OCI-LY7 (cell line): ENCODE measurements at regions not wholly inside any gene's neighbourhood (a gene's known extent, or its start where the extent isn't known, plus 50 kb on each side); places are given as distances from the start of the nearest gene placed in this dataset.

Experiments used
- BruUV-seq: library from RNA; stranded (reverse); fragments of 400-500 nt; replicated peaks from 2 replicates; lab custom pipeline; 2021; lab: Mats Ljungman, UMichigan
- CTCF ChIA-PET: fragments of 300-600 bp; sonication (Branson Sonifier 250); formaldehyde crosslinking; loops from one replicate; lab custom pipeline; 2022; ENCODE audit warnings: antibody characterized with exemption; ENCODE audit not compliant: unreplicated experiment; lab: Charles Lee
- POLR2A ChIA-PET: fragments of 300-600 bp; sonication (Branson Sonifier 250); formaldehyde crosslinking; loops from one replicate; lab custom pipeline; 2022; ENCODE audit warnings: antibody characterized with exemption; lab: Charles Lee
- DNase-seq: peaks from one replicate; pipeline ENCODE4 v3.0.0-alpha.2; 2015; ENCODE audit warnings: low spot score
- H2AFZ ChIP-seq: fragments of 200-600 bp; sonication (generic), shearing (Covaris generic); 2 replicates; pipeline ENCODE4 v1.6.1; 2014; ENCODE audit warnings: mild to moderate bottlenecking, antibody characterized with exemption, low read length, moderate library complexity
- H3K27ac ChIP-seq: fragments of 200-600 bp; sonication (generic); 2 replicates; pipeline ENCODE4 v1.5.1; 2014; ENCODE audit warnings: mixed run types, low read depth, mild to moderate bottlenecking, moderate library complexity, low read length, inconsistent platforms; ENCODE audit not compliant: poor library complexity, severe bottlenecking
- H3K36me3 ChIP-seq: fragments of 200-600 bp; sonication (generic); 2 replicates; pipeline ENCODE4 v1.6.1; 2014; ENCODE audit warnings: mild to moderate bottlenecking, antibody characterized with exemption, low read length, moderate library complexity, mixed read lengths; ENCODE audit not compliant: insufficient read depth
- H3K4me1 ChIP-seq: fragments of 200-600 bp; sonication (generic); 2 replicates; pipeline ENCODE4 v1.5.1; 2014; ENCODE audit warnings: mild to moderate bottlenecking, low read length; ENCODE audit not compliant: insufficient read depth, poor library complexity, severe bottlenecking
- H3K4me2 ChIP-seq: fragments of 200-600 bp; sonication (generic); 2 replicates; pipeline ENCODE4 v1.6.1; 2014; ENCODE audit warnings: mild to moderate bottlenecking, low read length
- H3K4me3 ChIP-seq: fragments of 200-600 bp; sonication (generic); 2 replicates; pipeline ENCODE4 v1.5.1; 2014; ENCODE audit warnings: mild to moderate bottlenecking, low read depth, low read length; ENCODE audit not compliant: poor library complexity, severe bottlenecking
- H3K79me2 ChIP-seq: fragments of 200-600 bp; sonication (generic); 2 replicates; pipeline ENCODE4 v1.6.1; 2016; ENCODE audit warnings: low read depth, mild to moderate bottlenecking, low read length, moderate library complexity, mixed read lengths; ENCODE audit not compliant: insufficient read depth
- H3K9me2 ChIP-seq: fragments of 200-600 bp; sonication (generic); 2 replicates; pipeline ENCODE4 v1.6.1; 2016; ENCODE audit warnings: mild to moderate bottlenecking, low read length, mixed read lengths; ENCODE audit not compliant: insufficient read depth
- H3K9me3 ChIP-seq: fragments of 200-600 bp; sonication (generic); 2 replicates; pipeline ENCODE4 v1.6.1; 2014; ENCODE audit warnings: mild to moderate bottlenecking, mixed run types, low read length, mixed read lengths
- H4K20me1 ChIP-seq: fragments of 200-600 bp; sonication (generic); 2 replicates; pipeline ENCODE4 v1.6.1; 2014; ENCODE audit warnings: mild to moderate bottlenecking, antibody characterized with exemption, low read length, moderate library complexity, mixed read lengths; ENCODE audit not compliant: insufficient read depth
- CTCF ChIP-seq: fragments of 200-600 bp; sonication (generic); conservative IDR thresholded peaks from 2 replicates; pipeline ENCODE4 v1.5.1; 2014; ENCODE audit warnings: mild to moderate bottlenecking, antibody characterized with exemption, low read length, moderate library complexity, mixed read lengths
- EZH2phosphoT487 ChIP-seq: fragments of 200-600 bp; sonication (generic); IDR thresholded peaks from 2 replicates; pipeline ENCODE4 v1.6.1; 2018; ENCODE audit warnings: low read depth, borderline replicate concordance, mild to moderate bottlenecking, mixed run types, antibody characterized with exemption, low read length, moderate library complexity, mixed read lengths
- intact Hi-C: fragments of 100-400 bp; cut with micrococcal nuclease; formaldehyde crosslinking; loops from one replicate; pipeline ENCODE4 v1.10.0; 2022; ENCODE audit not compliant: unreplicated experiment

GRCh38 chr21:38992737-38993136 lies 187.0 kb downstream of the ETS2 start:
- Histone ChIP-seq H4K20me1 (no peaks in the 10 kb centered on the region), H3K4me3 (no peak overlapping the region), H3K27ac (no peak overlapping the region), H3K4me2 (no peak overlapping the region), H3K79me2 (no peaks in the 10 kb centered on the region), H3K4me1 (no peaks in the 10 kb centered on the region), H2AFZ (no peak overlapping the region), H3K36me3 (no peaks in the 10 kb centered on the region), H3K9me3 (no peaks in the 10 kb centered on the region), H3K9me2 (no peaks in the 10 kb centered on the region)
- intact Hi-C loops: no loop called here
- ChIA-PET CTCF (no interaction called here), POLR2A (interaction anchor here (0.6 to 1.1 kb wide), 2 partner anchors 27 to 50 kb away, joined by 3 to 4 read pairs; no protein-coding TSS in a partner anchor)
- TF ChIP-seq CTCF (no peak), EZH2phosphoT487 (no peak)
- no peak for DNase-seq
- BruUV-seq: no TSS peak

- no peak overlapping the region for H3K27ac ChIP-seq
- no peaks in the 10 kb centered on the region for H3K79me2 ChIP-seq
- H3K4me1 ChIP-seq: no peaks in the 10 kb centered on the region
- H4K20me1 ChIP-seq: no peaks in the 10 kb centered on the region
- ChIA-PET CTCF (no interaction called here), POLR2A (no interaction called here)
- H3K9me3 ChIP-seq: no peaks in the 10 kb centered on the region
- no peaks in the 10 kb centered on the region for H3K36me3 ChIP-seq
- BruUV-seq: no TSS peak
- intact Hi-C loops: no loop called here
- DNase-seq: no peak
- TF ChIP-seq EZH2phosphoT487 (no peak), CTCF (no peak)
- H2AFZ ChIP-seq: no peak overlapping the region
- no peak overlapping the region for H3K4me3 ChIP-seq
- H3K9me2 ChIP-seq: no peaks in the 10 kb centered on the region
- H3K4me2 ChIP-seq: no peak overlapping the region
Observed at GRCh38 chr21:38990424-38990794, 184.7 kb downstream of the ETS2 start.

- Histone ChIP-seq H3K36me3 (no peaks in the 10 kb centered on the region), H3K9me2 (no peaks in the 10 kb centered on the region), H3K9me3 (no peaks in the 10 kb centered on the region), H3K79me2 (no peaks in the 10 kb centered on the region), H2AFZ (no peak overlapping the region), H4K20me1 (no peaks in the 10 kb centered on the region), H3K27ac (no peak overlapping the region), H3K4me1 (no peaks in the 10 kb centered on the region), H3K4me3 (no peak overlapping the region), H3K4me2 (no peak overlapping the region)
- intact Hi-C loops: no loop called here
- no TSS peak for BruUV-seq
- DNase-seq: no peak
- no peak for TF ChIP-seq EZH2phosphoT487
- TF ChIP-seq CTCF: no peak
- ChIA-PET POLR2A (interaction anchor here (0.8 kb wide), 1 partner anchor 16 kb away, joined by 3 read pairs; no protein-coding TSS in a partner anchor), CTCF (no interaction called here)
Observed at GRCh38 chr21:38989745-38990423, 184.2 kb downstream of the ETS2 start.
